CD1c-positive myeloid dendritic cell (primary cell): ENCODE measurements at regions not wholly inside any gene's neighbourhood (a gene's known extent, or its start where the extent isn't known, plus 50 kb on each side); places are given as distances from the start of the nearest gene placed in this dataset.

Experiments
- DNase-seq: peaks from one replicate; pipeline ENCODE4 v3.0.0-alpha.2; 2016; ENCODE audit errors: extremely low spot score

GRCh38 chr22:49482811-49483210 is 344.9 kb downstream of the BRD1 start:
- DNase-seq = no peak

GRCh38 chr22:49481659-49482399 is 345.8 kb downstream of the BRD1 start:
- DNase-seq = no peak

GRCh38 chr22:49480896-49481658 is 346.6 kb downstream of the BRD1 start:
- no peak for DNase-seq

GRCh38 chr22:49480331-49480730 is 347.3 kb downstream of the BRD1 start:
- DNase-seq = no peak

- DNase-seq = no peak
Observed at GRCh38 chr22:49479566-49479965, 348.1 kb downstream of the BRD1 start.

GRCh38 chr22:49476800-49477400 is 350.8 kb downstream of the BRD1 start:
- DNase-seq = no peak

- DNase-seq = no peak
Observed at GRCh38 chr22:49476176-49476575, 351.5 kb downstream of the BRD1 start.

- no peak for DNase-seq
Observed at GRCh38 chr22:49475253-49475652, 352.4 kb downstream of the BRD1 start.

GRCh38 chr22:49473286-49473685 is 354.4 kb downstream of the BRD1 start:
- no peak for DNase-seq

GRCh38 chr22:49470741-49471503 is 356.8 kb downstream of the BRD1 start:
- no peak for DNase-seq

GRCh38 chr22:49469896-49470740 is 357.6 kb downstream of the BRD1 start:
- no peak for DNase-seq

GRCh38 chr22:49468487-49469198 is 359.0 kb downstream of the BRD1 start:
- DNase-seq = no peak

GRCh38 chr22:49466878-49467595 is 360.6 kb downstream of the BRD1 start:
- DNase-seq = peak; percentile 1

- no peak for DNase-seq
Observed at GRCh38 chr22:49464037-49464436, 363.6 kb downstream of the BRD1 start.

- peak; percentile 38 for DNase-seq
Observed at GRCh38 chr22:49462795-49463194, 364.9 kb downstream of the BRD1 start.

- no peak for DNase-seq
Observed at GRCh38 chr22:49462291-49462690, 365.4 kb downstream of the BRD1 start.

GRCh38 chr22:49461674-49462073 is 366.0 kb downstream of the BRD1 start:
- DNase-seq = no peak

GRCh38 chr22:49460592-49461281 is 366.9 kb downstream of the BRD1 start:
- no peak for DNase-seq

GRCh38 chr22:49460091-49460490 is 367.6 kb downstream of the BRD1 start:
- no peak for DNase-seq
